IMR-90 (cell line): ENCODE measurements at regions not wholly inside any gene's neighbourhood (a gene's known extent, or its start where the extent isn't known, plus 50 kb on each side); places are given as distances from the start of the nearest gene placed in this dataset.
"Not testable (repeated sequence)": the region's sequence is repeated elsewhere in the genome, so short reads cannot be mapped to it uniquely, and the experiment has no call there.

Experiments used
- ATAC-seq: fragments of 200-7000 bp; cut with Tn5 transposase; 2 replicates; pipeline ENCODE4 v1.9.1; 2020; ENCODE audit warnings: low read depth, mild to moderate bottlenecking, moderate library complexity
- BruUV-seq: library from RNA; stranded (reverse); fragments of 400-500 nt; replicated peaks from 2 replicates; lab custom pipeline; 2021; lab: Mats Ljungman, UMichigan
- CTCF ChIA-PET: fragments of 300-600 bp; formaldehyde crosslinking; extraction: SDS; loops from one replicate; lab custom pipeline; 2021; ENCODE audit warnings: antibody characterized with exemption; lab: Yijun Ruan, JAX
- POLR2A ChIA-PET: fragments of 300-600 bp; sonication (Branson Sonifier 250); formaldehyde crosslinking; loops from one replicate; lab custom pipeline; 2022; ENCODE audit warnings: antibody characterized with exemption; ENCODE audit not compliant: unreplicated experiment; lab: Charles Lee
- DNase-seq: peaks from one replicate; pipeline ENCODE4 v3.0.0; 2013
- H2AFZ ChIP-seq: replicated peaks from 2 replicates; pipeline ENCODE3; 2013; ENCODE audit warnings: low read length, mild to moderate bottlenecking; ENCODE audit not compliant: poor library complexity
- H2AK5ac ChIP-seq: 2 replicates; pipeline ENCODE4 v1.6.1; 2013; ENCODE audit warnings: low read depth, low read length, inconsistent platforms
- H2AK9ac ChIP-seq: replicated peaks from 2 replicates; pipeline ENCODE3; 2013; ENCODE audit warnings: mild to moderate bottlenecking, low read depth, low read length, moderate library complexity; ENCODE audit not compliant: poor library complexity
- H2BK120ac ChIP-seq: 2 replicates; pipeline ENCODE4 v1.6.1; 2013; ENCODE audit warnings: low read depth, low read length, inconsistent platforms
- H2BK15ac ChIP-seq: 3 replicates; pipeline ENCODE4 v1.6.1; 2013; ENCODE audit warnings: low read depth, low read length, inconsistent platforms
- H2BK20ac ChIP-seq: 2 replicates; pipeline ENCODE4 v1.6.1; 2013; ENCODE audit warnings: low read depth, mild to moderate bottlenecking, inconsistent platforms, low read length, moderate library complexity
- H2BK5ac ChIP-seq: 2 replicates; pipeline ENCODE4 v1.6.1; 2013; ENCODE audit warnings: mild to moderate bottlenecking, low read depth, low read length, inconsistent platforms; ENCODE audit not compliant: poor library complexity, severe bottlenecking
- H3K14ac ChIP-seq: replicated peaks from 2 replicates; pipeline ENCODE4 v1.6.1; 2013; ENCODE audit warnings: low read depth, low read length, inconsistent platforms
- H3K18ac ChIP-seq: 2 replicates; pipeline ENCODE4 v1.6.1; 2013; ENCODE audit warnings: low read depth, low read length, control low read depth
- H3K23ac ChIP-seq: 2 replicates; pipeline ENCODE4 v1.6.1; 2013; ENCODE audit warnings: low read depth, low read length, inconsistent platforms
- H3K27ac ChIP-seq: 2 replicates; pipeline ENCODE4 v1.5.1; 2013; ENCODE audit warnings: mild to moderate bottlenecking, control low read depth, low read length; ENCODE audit not compliant: insufficient read depth
- H3K27me3 ChIP-seq: 2 replicates; pipeline ENCODE4 v1.6.1; 2013; ENCODE audit warnings: low read length; ENCODE audit not compliant: control insufficient read depth, insufficient read depth
- H3K36me3 ChIP-seq: 2 replicates; pipeline ENCODE4 v1.6.1; 2013; ENCODE audit warnings: low read length, mixed read lengths; ENCODE audit not compliant: control insufficient read depth, insufficient read depth
- H3K4ac ChIP-seq: 2 replicates; pipeline ENCODE4 v1.6.1; 2013; ENCODE audit warnings: low read depth, low read length, inconsistent platforms
- H3K4me1 ChIP-seq: 2 replicates; pipeline ENCODE4 v1.6.1; 2013; ENCODE audit warnings: low read length, mixed read lengths; ENCODE audit not compliant: control insufficient read depth, insufficient read depth
- H3K4me2 ChIP-seq: 2 replicates; pipeline ENCODE4 v1.6.1; 2013; ENCODE audit warnings: low read depth, mild to moderate bottlenecking, control low read depth, low read length, moderate library complexity
- H3K4me3 ChIP-seq: 2 replicates; pipeline ENCODE4 v1.5.1; 2013; ENCODE audit warnings: low read depth, mild to moderate bottlenecking, control low read depth, low read length, moderate library complexity; ENCODE audit not compliant: insufficient read depth
- H3K56ac ChIP-seq: 2 replicates; pipeline ENCODE4 v1.6.1; 2013; ENCODE audit warnings: low read length, inconsistent platforms; ENCODE audit not compliant: insufficient read depth; ENCODE audit errors: extremely low read depth
- H3K79me1 ChIP-seq, 2 experiments: 2 replicates each; pipeline ENCODE4 v1.6.1; 2013; ENCODE audit warnings: low read length in 2 of 2, inconsistent platforms in 1 of 2, low read depth in 1 of 2
- H3K9ac ChIP-seq: 2 replicates; pipeline ENCODE4 v1.6.1; 2013; ENCODE audit warnings: low read depth, low read length, control low read depth
- H3K9me1 ChIP-seq: 2 replicates; pipeline ENCODE4 v1.6.1; 2013; ENCODE audit warnings: low read length, inconsistent platforms; ENCODE audit not compliant: insufficient read depth
- H3K9me3 ChIP-seq: 2 replicates; pipeline ENCODE4 v1.6.1; 2013; ENCODE audit warnings: low read length; ENCODE audit not compliant: control insufficient read depth, insufficient read depth
- H4K20me1 ChIP-seq: 2 replicates; pipeline ENCODE4 v1.6.1; 2013; ENCODE audit warnings: low read length, inconsistent platforms; ENCODE audit not compliant: insufficient read depth
- H4K5ac ChIP-seq: 2 replicates; pipeline ENCODE4 v1.6.1; 2013; ENCODE audit warnings: mild to moderate bottlenecking, low read depth, low read length, control low read depth
- H4K8ac ChIP-seq, 2 experiments: 2 replicates each; pipeline ENCODE4 v1.6.1; 2013; ENCODE audit warnings: low read depth in 2 of 2, low read length in 2 of 2, control low read depth in 1 of 2, inconsistent platforms in 1 of 2
- H4K91ac ChIP-seq: 2 replicates; pipeline ENCODE4 v1.6.1; 2013; ENCODE audit warnings: low read depth, low read length, inconsistent platforms; ENCODE audit not compliant: insufficient read depth
- WGBS, 2 experiments: methylation state at CpG; one replicate each; pipeline versions ENCODE4 v1.1.5 to v1.1.7; 2013; ENCODE audit warnings: missing lambda C conversion rate in 2 of 2; ENCODE audit not compliant: insufficient read length in 1 of 2; ENCODE audit errors: extremely low coverage in 2 of 2; 5-methylcytosine and 5-hydroxymethylcytosine counted together
- dilution Hi-C: fragments of 300-500 bp; cut with HindIII; formaldehyde crosslinking; loops from one replicate; pipeline ENCODE4 v1.14.3; 2018; ENCODE audit warnings: low sequenced_read_pairs; ENCODE audit not compliant: unreplicated experiment
- in situ Hi-C: fragments of 300-500 bp; cut with MboI; formaldehyde crosslinking; loops from 3 replicates; pipeline ENCODE4 v1.14.3; 2019; ENCODE audit warnings: low sequenced_read_pairs, inconsistent platforms, mixed read lengths
- intact Hi-C: fragments of 100-400 bp; cut with micrococcal nuclease; formaldehyde crosslinking; loops from 2 replicates; pipeline ENCODE4 v1.10.0; 2022

GRCh38 chr1:143875947-143876346 lies 95.8 kb downstream of the FAM72C start:
- BruUV-seq, H4K20me1 ChIP-seq, ATAC-seq, H3K9me3 ChIP-seq, H3K18ac ChIP-seq, H2BK120ac ChIP-seq, H4K8ac ChIP-seq, H2AFZ ChIP-seq, H3K14ac ChIP-seq, H2BK5ac ChIP-seq, DNase-seq, CTCF ChIA-PET, H3K56ac ChIP-seq, H3K4me2 ChIP-seq, POLR2A ChIA-PET, H3K9me1 ChIP-seq, H4K91ac ChIP-seq, H4K5ac ChIP-seq, H3K4me1 ChIP-seq, H2BK15ac ChIP-seq, intact Hi-C loops, H3K27me3 ChIP-seq, H3K4me3 ChIP-seq, H3K79me1 ChIP-seq, H2AK9ac ChIP-seq, H3K4ac ChIP-seq, H3K9ac ChIP-seq, H3K27ac ChIP-seq, H3K23ac ChIP-seq, dilution Hi-C loops, in situ Hi-C loops, H2BK20ac ChIP-seq, H3K36me3 ChIP-seq, H2AK5ac ChIP-seq: not testable (repeated sequence)
- no CpG with 5 or more reads among the region's 5 CpGs for WGBS, 2 experiments

GRCh38 chr1:143874625-143875024 lies 97.2 kb downstream of the FAM72C start:
- BruUV-seq, CTCF ChIA-PET, dilution Hi-C loops: not testable (repeated sequence)

More at GRCh38 chr1:143874625-143875024, 97.2 kb downstream of the FAM72C start:
- H2AK5ac ChIP-seq, H3K9me1 ChIP-seq, H4K5ac ChIP-seq, H3K9me3 ChIP-seq, H3K23ac ChIP-seq, H3K27ac ChIP-seq, H2BK5ac ChIP-seq, H3K18ac ChIP-seq, H2AFZ ChIP-seq, POLR2A ChIA-PET, H3K79me1 ChIP-seq, DNase-seq, in situ Hi-C loops, H3K4ac ChIP-seq, ATAC-seq, H2BK120ac ChIP-seq, H3K36me3 ChIP-seq, H3K56ac ChIP-seq, H3K27me3 ChIP-seq, H4K20me1 ChIP-seq, H2AK9ac ChIP-seq, H3K4me1 ChIP-seq, H3K4me3 ChIP-seq, intact Hi-C loops, H3K9ac ChIP-seq, H3K4me2 ChIP-seq, H4K8ac ChIP-seq, H4K91ac ChIP-seq, H2BK15ac ChIP-seq, H3K14ac ChIP-seq, H2BK20ac ChIP-seq: not testable (repeated sequence)
- no CpG with 5 or more reads among the region's 2 CpGs for WGBS, 2 experiments
